Smooth muscle cell (in vitro differentiated cells): ENCODE measurements at regions not wholly inside any gene's neighbourhood (a gene's known extent, or its start where the extent isn't known, plus 50 kb on each side); places are given as distances from the start of the nearest gene placed in this dataset.

Experiments
- DNase-seq: peaks from one replicate; lab custom pipeline; 2025; ENCODE audit not compliant: unreplicated experiment; lab: John Stamatoyannopoulos, UW
- H2AFZ ChIP-seq: fragments of 200-600 bp; sonication (generic); 2 replicates; pipeline ENCODE4 v1.6.0; 2016; ENCODE audit warnings: antibody characterized with exemption, low read depth, mild to moderate bottlenecking
- H3F3A ChIP-seq: fragments of 200-600 bp; sonication (generic); 2 replicates; pipeline ENCODE4 v1.6.0; 2017; ENCODE audit warnings: antibody characterized with exemption, low read depth
- H3K27ac ChIP-seq: fragments of 200-600 bp; sonication (generic); 2 replicates; pipeline ENCODE4 v1.5.1; 2016; ENCODE audit warnings: low read depth, mild to moderate bottlenecking
- H3K27me3 ChIP-seq: fragments of 200-600 bp; sonication (generic); 2 replicates; pipeline ENCODE4 v1.6.1; 2016; ENCODE audit warnings: low read depth, mild to moderate bottlenecking
- H3K36me3 ChIP-seq: fragments of 200-600 bp; sonication (generic); 2 replicates; pipeline ENCODE4 v1.5.1; 2016; ENCODE audit warnings: low read depth
- H3K4me1 ChIP-seq: fragments of 200-600 bp; sonication (generic); 2 replicates; pipeline ENCODE4 v1.5.1; 2016; ENCODE audit warnings: low read depth
- H3K4me2 ChIP-seq: fragments of 200-600 bp; sonication (generic); 2 replicates; pipeline ENCODE4 v1.6.0; 2016; ENCODE audit warnings: mild to moderate bottlenecking
- H3K4me3 ChIP-seq: fragments of 200-600 bp; sonication (generic); 2 replicates; pipeline ENCODE4 v1.5.1; 2016; ENCODE audit warnings: mild to moderate bottlenecking
- H3K79me2 ChIP-seq: fragments of 200-600 bp; sonication (generic); 2 replicates; pipeline ENCODE4 v1.6.0; 2016; ENCODE audit warnings: low read depth, mild to moderate bottlenecking
- H3K9ac ChIP-seq: fragments of 200-600 bp; sonication (generic); 2 replicates; pipeline ENCODE4 v1.6.0; 2016; ENCODE audit warnings: low read depth
- H3K9me3 ChIP-seq: fragments of 200-600 bp; sonication (generic); replicated peaks from 2 replicates; pipeline ENCODE4 v1.5.1; 2016; ENCODE audit warnings: low read depth
- H4K20me1 ChIP-seq: fragments of 200-600 bp; sonication (generic); 2 replicates; pipeline ENCODE4 v1.6.0; 2016; ENCODE audit warnings: low read depth
- WGBS: methylation state at CpG from one replicate; pipeline ENCODE4 v1.1.7; 2016; ENCODE audit warnings: low lambda C conversion rate; 5-methylcytosine and 5-hydroxymethylcytosine counted together
- TF ChIP-seq, protein P1 (sequence below): fragments of 200-600 bp; sonication (generic); IDR thresholded peaks from 2 replicates; pipeline ENCODE4 v1.5.1; 2017; ENCODE audit warnings: borderline replicate concordance, mild to moderate bottlenecking, antibody characterized with exemption; ENCODE audit not compliant: insufficient read depth, poor library complexity, severe bottlenecking

DNA sequence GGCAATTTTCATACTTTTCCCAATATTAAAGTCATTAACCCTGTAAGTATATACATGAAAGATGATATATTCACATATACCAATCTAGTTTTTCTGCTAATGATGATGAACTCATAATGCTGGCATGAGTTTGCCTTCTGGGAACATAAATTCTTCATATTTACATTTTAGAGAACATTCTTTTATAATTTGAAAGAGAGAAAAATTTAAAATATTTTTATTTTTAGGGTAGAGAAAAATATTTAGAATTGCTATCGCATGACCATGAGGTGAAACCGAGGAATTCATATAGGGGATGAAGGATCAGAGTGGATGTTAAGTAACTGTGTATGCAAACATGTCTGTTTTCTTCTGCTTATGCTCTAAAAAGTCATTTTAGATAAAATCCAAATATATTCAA, 825.3 kb upstream of the FLRT2 start:
- no peaks in the 10 kb centered on the region for H4K20me1 ChIP-seq
- no peaks in the 10 kb centered on the region for H3K4me1 ChIP-seq
- H3K27me3 ChIP-seq, result no peaks in the 10 kb centered on the region
- H3F3A ChIP-seq, result no peaks in the 10 kb centered on the region
- no peak overlapping the region for H3K4me2 ChIP-seq
- no peak for DNase-seq
- H3K36me3 ChIP-seq, result no peaks in the 10 kb centered on the region
- H3K9me3 ChIP-seq, result no peaks in the 10 kb centered on the region
- TF ChIP-seq, protein P1, sequence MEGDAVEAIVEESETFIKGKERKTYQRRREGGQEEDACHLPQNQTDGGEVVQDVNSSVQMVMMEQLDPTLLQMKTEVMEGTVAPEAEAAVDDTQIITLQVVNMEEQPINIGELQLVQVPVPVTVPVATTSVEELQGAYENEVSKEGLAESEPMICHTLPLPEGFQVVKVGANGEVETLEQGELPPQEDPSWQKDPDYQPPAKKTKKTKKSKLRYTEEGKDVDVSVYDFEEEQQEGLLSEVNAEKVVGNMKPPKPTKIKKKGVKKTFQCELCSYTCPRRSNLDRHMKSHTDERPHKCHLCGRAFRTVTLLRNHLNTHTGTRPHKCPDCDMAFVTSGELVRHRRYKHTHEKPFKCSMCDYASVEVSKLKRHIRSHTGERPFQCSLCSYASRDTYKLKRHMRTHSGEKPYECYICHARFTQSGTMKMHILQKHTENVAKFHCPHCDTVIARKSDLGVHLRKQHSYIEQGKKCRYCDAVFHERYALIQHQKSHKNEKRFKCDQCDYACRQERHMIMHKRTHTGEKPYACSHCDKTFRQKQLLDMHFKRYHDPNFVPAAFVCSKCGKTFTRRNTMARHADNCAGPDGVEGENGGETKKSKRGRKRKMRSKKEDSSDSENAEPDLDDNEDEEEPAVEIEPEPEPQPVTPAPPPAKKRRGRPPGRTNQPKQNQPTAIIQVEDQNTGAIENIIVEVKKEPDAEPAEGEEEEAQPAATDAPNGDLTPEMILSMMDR, result no peak
- H3K27ac ChIP-seq, result no peak overlapping the region
- H3K79me2 ChIP-seq, result no peaks in the 10 kb centered on the region
- 95% methylated on average over 2 of the region's 2 CpGs for WGBS
- no peak overlapping the region for H3K4me3 ChIP-seq
- H2AFZ ChIP-seq, result no peak overlapping the region
- no peak overlapping the region for H3K9ac ChIP-seq

DNA sequence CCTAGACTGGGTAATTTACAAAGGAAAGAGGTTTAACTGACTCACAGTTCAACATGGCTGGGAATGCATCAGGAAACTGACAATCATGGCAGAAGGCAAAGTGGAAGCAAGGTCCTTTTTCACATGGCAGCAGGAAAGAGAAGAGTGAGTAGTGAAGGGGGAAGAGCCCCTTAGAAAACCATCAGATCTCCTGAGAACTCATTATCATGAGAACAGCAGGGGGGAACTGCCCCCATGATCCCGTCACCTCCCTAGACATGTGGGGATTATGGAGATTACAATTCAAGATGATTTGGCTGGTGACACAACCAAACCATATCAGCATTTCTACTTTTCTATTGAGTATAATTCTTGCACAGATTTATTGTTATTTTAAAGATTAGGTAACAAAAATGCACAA, 822.1 kb upstream of the FLRT2 start:
- Histone ChIP-seq H3K4me3 (no peak overlapping the region), H4K20me1 (no peaks in the 10 kb centered on the region), H3K79me2 (no peaks in the 10 kb centered on the region), H3K36me3 (no peaks in the 10 kb centered on the region), H3K9ac (no peak overlapping the region), H3K4me1 (no peaks in the 10 kb centered on the region), H2AFZ (no peak overlapping the region), H3K27ac (no peak overlapping the region), H3K9me3 (no peaks in the 10 kb centered on the region), H3K4me2 (no peak overlapping the region), H3K27me3 (no peaks in the 10 kb centered on the region), H3F3A (no peaks in the 10 kb centered on the region)
- TF ChIP-seq, protein P1, result no peak
- WGBS, result 62% methylated on average over 1 of the region's 1 CpG
- no peak for DNase-seq

DNA sequence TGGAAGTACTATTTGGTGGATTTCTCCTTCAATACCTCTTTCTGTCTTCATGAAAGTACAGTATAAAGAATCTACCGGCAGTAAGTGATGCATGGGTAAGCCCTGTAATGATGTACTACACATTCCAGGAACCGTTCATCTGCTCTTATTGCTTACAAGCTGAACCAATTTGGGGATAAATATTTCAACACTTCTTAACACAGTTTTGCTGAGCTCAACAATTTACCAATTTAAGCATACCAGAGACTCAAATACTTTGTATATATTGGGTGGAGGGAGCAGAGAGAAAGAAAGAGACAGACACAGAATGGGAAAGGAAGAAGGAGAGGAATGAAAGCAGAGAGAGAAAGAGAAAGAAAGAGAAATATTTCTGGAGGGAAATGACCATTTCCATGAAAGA, 821.1 kb upstream of the FLRT2 start:
- no peaks in the 10 kb centered on the region for H3F3A ChIP-seq
- H3K4me3 ChIP-seq, result no peak overlapping the region
- H3K9me3 ChIP-seq, result no peaks in the 10 kb centered on the region
- H3K9ac ChIP-seq, result no peak overlapping the region
- H3K79me2 ChIP-seq, result no peaks in the 10 kb centered on the region
- no peaks in the 10 kb centered on the region for H3K36me3 ChIP-seq
- no peaks in the 10 kb centered on the region for H3K4me1 ChIP-seq
- no peaks in the 10 kb centered on the region for H4K20me1 ChIP-seq
- H3K27me3 ChIP-seq, result no peaks in the 10 kb centered on the region
- no peak for DNase-seq
- TF ChIP-seq, protein P1, result no peak
- H2AFZ ChIP-seq, result peak overlapping the region; percentile 86
- 41% methylated on average over 2 of the region's 2 CpGs for WGBS
- H3K4me2 ChIP-seq, result no peak overlapping the region
- H3K27ac ChIP-seq, result no peak overlapping the region

DNA sequence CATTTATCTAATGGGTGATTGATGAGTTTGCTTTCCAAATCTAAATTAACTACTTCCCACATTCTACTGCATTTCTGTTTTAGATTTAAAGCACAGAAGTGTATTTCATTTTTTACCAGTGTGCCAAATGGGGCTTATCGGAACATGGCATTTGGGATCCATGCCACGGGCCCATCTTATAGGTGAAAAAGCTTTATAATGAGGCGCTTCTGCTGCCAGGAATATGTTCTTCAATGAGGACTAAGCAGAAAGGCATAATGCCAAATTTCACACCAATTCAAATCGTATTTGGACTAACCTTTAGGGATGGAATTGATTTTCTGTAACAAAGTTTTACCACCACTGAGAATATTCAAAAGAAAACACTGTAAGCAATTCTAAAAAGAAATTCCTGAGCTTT, 803.5 kb upstream of the FLRT2 start:
- TF ChIP-seq, protein P1, result no peak
- Histone ChIP-seq H2AFZ (no peak overlapping the region), H3K9ac (no peak overlapping the region), H4K20me1 (no peaks in the 10 kb centered on the region), H3K27me3 (no peaks in the 10 kb centered on the region), H3K27ac (no peak overlapping the region), H3F3A (no peaks in the 10 kb centered on the region), H3K4me2 (no peak overlapping the region), H3K79me2 (no peaks in the 10 kb centered on the region), H3K4me3 (no peak overlapping the region), H3K36me3 (no peaks in the 10 kb centered on the region), H3K9me3 (no peaks in the 10 kb centered on the region), H3K4me1 (no peaks in the 10 kb centered on the region)
- 91% methylated on average over 4 of the region's 4 CpGs for WGBS
- no peak for DNase-seq
